ENCODE measurements at regions not wholly inside any gene's neighbourhood (a gene's known extent, or its start where the extent isn't known, plus 50 kb on each side); places are given as distances from the start of the nearest gene placed in this dataset.
"Not testable (repeated sequence)": the region's sequence is repeated elsewhere in the genome, so short reads cannot be mapped to it uniquely, and the experiment has no call there.

DNA sequence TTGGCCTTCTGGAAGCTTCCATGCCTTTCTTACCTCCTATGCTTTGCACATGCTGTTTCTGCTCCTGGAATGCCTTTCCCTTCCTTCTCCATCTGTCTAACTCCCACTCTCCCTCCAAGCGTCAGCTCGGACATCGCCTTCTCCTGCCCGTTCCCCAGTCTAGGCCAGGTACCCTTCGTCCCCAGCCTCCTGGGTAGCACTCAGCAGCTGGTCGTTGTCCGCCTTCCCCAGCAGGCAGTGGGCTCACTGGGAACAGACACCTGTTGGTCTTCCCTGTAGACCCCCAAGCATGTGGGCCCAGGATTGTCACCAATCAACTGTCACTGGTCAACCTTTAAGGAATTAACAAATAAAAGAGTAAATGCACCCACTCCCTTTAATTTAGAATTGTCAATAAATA, 202.2 kb downstream of the RGS3 start:
- no peak for DNase-seq

- no peak for DNase-seq
Observed at GRCh38 chr9:113668061-113668460, 204.5 kb downstream of the RGS3 start.

- DNase-seq: no peak
Observed at GRCh38 chr9:113669522-113670115, 206.1 kb downstream of the RGS3 start.

- no peak for DNase-seq
Observed at GRCh38 chr9:113673726-113674125, 202.4 kb upstream of the ZNF618 start.

- DNase-seq: no peak
Observed at GRCh38 chr9:113674436-113674835, 201.7 kb upstream of the ZNF618 start.

- DNase-seq: no peak
Observed at GRCh38 chr9:113675475-113675941, 200.6 kb upstream of the ZNF618 start.

GRCh38 chr9:113677057-113677456, 199.1 kb upstream of the ZNF618 start:
- DNase-seq: no peak

GRCh38 chr9:113677569-113677968, 198.5 kb upstream of the ZNF618 start:
- no peak for DNase-seq

- no peak for DNase-seq
Observed at GRCh38 chr9:113678119-113678858, 197.8 kb upstream of the ZNF618 start.

DNA sequence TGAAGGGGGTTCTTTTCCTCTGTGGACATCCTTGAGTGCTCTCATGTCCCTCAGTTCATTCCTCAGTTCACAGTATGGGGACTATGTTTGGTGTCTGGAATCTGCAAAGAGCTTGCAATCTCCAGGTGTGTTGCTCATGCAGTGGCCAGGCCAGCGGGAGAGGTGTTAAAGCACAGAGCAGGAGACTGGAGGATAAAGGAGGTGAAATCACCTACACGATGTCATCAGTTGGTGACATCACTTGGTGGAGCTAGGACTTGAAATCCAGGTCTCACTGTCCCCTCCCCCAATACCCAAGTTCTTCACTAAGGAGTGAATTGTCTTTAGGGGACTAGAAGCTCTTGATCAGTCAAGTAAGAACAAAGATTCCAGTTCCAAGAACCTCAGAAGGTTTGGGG, 197.3 kb upstream of the ZNF618 start:
- no peak for DNase-seq

GRCh38 chr9:113682297-113682771, 193.8 kb upstream of the ZNF618 start:
- DNase-seq: peak; percentile 21

DNA sequence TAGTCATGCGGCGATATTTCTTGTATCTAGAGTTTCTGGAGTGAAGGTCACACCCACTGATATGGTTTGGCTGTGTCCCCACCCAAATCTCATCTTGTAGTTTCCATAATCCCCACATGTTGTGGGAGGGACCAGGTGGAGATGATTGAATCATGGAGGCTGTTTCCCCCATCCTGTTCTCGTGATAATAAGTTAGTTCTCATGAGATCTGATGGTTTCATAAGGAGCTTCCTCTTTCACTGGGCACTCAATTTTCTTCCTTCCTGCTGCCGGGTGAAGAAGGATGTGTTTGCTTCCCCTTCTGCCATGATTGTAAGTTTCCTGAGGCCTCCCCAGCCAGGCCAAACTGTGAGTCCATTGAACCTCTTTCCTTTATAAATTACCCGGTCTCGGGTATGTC, 190.5 kb upstream of the ZNF618 start:
- DNase-seq: not testable (repeated sequence)

GRCh38 chr9:113687107-113687679, 188.9 kb upstream of the ZNF618 start:
- no peak for DNase-seq

- no peak for DNase-seq
Observed at GRCh38 chr9:113687680-113688371, 188.3 kb upstream of the ZNF618 start.

GRCh38 chr9:113690055-113690740, 185.9 kb upstream of the ZNF618 start:
- DNase-seq: no peak

GRCh38 chr9:113692256-113692655, 183.9 kb upstream of the ZNF618 start:
- no peak for DNase-seq

DNA sequence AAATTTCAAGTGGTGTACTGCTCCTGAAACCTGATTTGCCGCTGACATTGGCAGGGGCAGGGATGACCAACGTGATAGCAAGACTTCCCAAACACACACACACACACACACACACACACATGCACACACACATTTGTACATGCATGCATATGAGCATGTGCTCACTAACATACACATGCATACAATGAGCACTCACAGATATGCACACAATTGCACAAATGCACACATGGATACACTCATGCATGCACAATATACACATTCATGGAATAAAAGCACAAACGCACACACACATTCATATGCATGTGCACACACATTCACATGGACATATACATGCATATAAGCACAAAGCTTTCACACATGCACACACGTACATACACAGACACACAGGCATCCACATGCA, 181.2 kb upstream of the ZNF618 start:
- no peak for DNase-seq

- DNase-seq: no peak
Observed at GRCh38 chr9:113695440-113695851, 180.7 kb upstream of the ZNF618 start.

- no peak for DNase-seq
Observed at GRCh38 chr9:113695901-113696300, 180.2 kb upstream of the ZNF618 start.

DNA sequence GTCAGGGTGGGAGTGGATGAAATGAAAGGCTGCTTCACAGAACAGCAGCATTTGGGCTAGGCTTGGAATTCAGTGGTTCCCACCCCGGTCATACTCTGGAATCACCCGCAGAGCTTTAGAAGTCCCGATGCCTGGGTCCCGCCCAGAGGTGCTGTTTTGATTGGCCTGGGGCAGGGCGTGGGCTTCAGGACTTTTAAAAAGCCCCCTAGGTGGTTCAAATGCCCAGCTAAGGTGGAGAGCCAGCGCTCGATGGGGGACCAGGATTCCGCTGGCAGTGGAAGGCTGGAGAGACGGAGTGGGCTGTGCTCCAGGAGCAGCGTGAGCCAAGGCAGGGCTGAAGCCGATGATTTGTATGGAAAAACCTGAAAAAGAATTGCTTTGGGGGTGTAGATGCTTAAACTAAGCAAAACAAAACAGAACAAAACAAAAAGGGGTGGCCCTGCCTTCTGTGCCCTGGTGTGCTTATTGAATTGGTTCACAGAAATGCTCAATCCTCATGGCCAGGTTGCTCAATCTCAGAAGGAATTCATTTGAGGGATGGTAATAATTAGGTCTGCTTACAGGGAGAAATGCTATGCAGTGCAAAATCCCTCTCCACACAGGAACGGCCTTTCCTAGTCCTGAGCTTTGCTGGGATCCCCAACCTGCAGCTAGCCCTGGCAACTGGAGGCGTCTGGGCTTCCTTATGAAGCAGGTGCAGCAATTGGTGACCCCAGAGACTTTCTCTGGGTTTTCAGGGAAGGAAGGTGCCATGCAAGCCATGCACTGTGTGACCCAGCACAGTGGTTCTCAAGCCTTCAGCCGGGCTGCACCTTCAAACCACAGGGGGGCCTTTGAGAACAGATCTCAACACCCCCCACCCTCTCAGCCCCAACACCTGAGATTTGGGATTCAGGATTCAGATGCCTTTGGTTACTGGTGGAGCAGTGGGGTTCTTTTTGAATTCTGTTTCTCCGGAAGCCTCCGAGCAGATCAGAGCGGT, 174.0 kb upstream of the ZNF618 start:
- no peak for DNase-seq

DNA sequence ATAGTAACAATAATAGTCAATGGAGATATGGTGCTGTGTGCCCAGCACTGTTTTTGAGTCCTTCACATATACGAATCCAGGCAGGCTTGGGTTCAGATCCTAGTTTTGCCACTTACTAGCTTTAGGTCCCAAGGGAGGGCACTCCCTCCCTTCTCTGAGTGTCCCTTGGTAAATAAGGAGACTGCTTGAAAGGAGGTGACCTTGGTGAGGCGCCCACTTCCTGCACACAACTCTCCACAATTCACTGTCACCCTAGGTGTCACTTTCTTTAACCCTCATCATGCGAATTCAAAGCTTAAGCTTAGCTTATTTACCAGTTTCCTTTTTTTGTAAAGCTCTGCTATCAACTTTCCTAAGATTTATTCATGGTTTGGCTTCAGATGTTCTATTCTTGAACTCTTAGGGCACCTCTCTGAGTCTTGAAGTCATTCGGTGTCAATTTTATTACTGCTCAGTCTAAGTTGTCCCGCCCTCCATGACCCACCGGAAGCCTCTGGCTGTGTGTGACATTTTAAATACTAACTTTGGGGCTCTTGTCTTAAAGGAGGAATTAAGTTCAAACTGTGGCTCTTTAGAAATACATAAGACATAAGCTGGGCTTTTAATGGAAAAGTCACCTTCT, 170.7 kb upstream of the ZNF618 start:
- no peak for DNase-seq
